Peyer's patch (tissue), 4 donors: ENCODE measurements at regions not wholly inside any gene's neighbourhood (a gene's known extent, or its start where the extent isn't known, plus 50 kb on each side); places are given as distances from the start of the nearest gene placed in this dataset.

Source experiments
- DNase-seq, 3 donors: peaks; one replicate each; pipeline ENCODE4 v3.0.0-alpha.2; 2017 to 2019
- H3K27ac ChIP-seq, 4 donors: fragments of 200-600 bp; sonication (generic); one replicate each; pipeline ENCODE4 v1.5.1; 2016 to 2019
- H3K27me3 ChIP-seq, 2 donors: fragments of 200-600 bp; sonication (generic); one replicate each; pipeline ENCODE4 v1.5.1; 2019
- H3K36me3 ChIP-seq, 3 donors: fragments of 200-600 bp; sonication (generic); one replicate each; pipeline ENCODE4 v1.5.1; 2016 to 2019
- H3K4me1 ChIP-seq, 4 donors: fragments of 200-600 bp; sonication (generic); one replicate each; pipeline ENCODE4 v1.5.1; 2016 to 2019
- H3K4me3 ChIP-seq, 4 donors: fragments of 200-600 bp; sonication (generic); 1 replicate in 3 of 4; 2 replicates in 1 of 4; pipeline ENCODE4 v1.5.1; 2016 to 2019; ENCODE audit warnings: mild to moderate bottlenecking in 1 of 4
- H3K9me3 ChIP-seq, 4 donors: fragments of 200-600 bp; sonication (generic); one replicate each; pipeline ENCODE4 v1.5.1; 2016 to 2019; ENCODE audit warnings: mild to moderate bottlenecking in 1 of 4
- CTCF ChIP-seq, 6 experiments: fragments of 450-650 bp in 4 of 6; fragments of 200-600 bp in 2 of 6; sonication (generic) in 1 of 6; IDR thresholded peaks; one replicate each; pipeline ENCODE4 v1.5.1; 2017 to 2019; ENCODE audit warnings: antibody characterized with exemption in 6 of 6, mild to moderate bottlenecking in 3 of 6, moderate library complexity in 1 of 6
- POLR2A ChIP-seq, 2 donors: fragments of 450-650 bp; IDR thresholded peaks; one replicate each; pipeline ENCODE4 v1.5.1; 2017; ENCODE audit warnings: antibody characterized with exemption in 2 of 2, mild to moderate bottlenecking in 2 of 2, moderate library complexity in 2 of 2

- Histone ChIP-seq H3K9me3 (no peaks in the 10 kb centered on the region), H3K27me3 (no peaks in the 10 kb centered on the region), H3K4me1 (no peaks in the 10 kb centered on the region), H3K27ac (no peak overlapping the region), H3K36me3 (no peaks in the 10 kb centered on the region), H3K4me3 (no peak overlapping the region)
- TF ChIP-seq POLR2A (IDR thresholded peaks at IDR 0.05) (no peak), CTCF (IDR thresholded peaks at IDR 0.05) (no peak)
- no peak for DNase-seq
These were observed 220.0 kb upstream of the JADE1 start for GRCh38 chr4:128589384-128589965.

GRCh38 chr4:128587382-128587781 lies 222.1 kb upstream of the JADE1 start:
- Histone ChIP-seq H3K4me1 (no peaks in the 10 kb centered on the region), H3K27ac (no peak overlapping the region)
- TF ChIP-seq POLR2A (IDR thresholded peaks at IDR 0.05) (no peak), CTCF (IDR thresholded peaks at IDR 0.05) (no peak)

DNA sequence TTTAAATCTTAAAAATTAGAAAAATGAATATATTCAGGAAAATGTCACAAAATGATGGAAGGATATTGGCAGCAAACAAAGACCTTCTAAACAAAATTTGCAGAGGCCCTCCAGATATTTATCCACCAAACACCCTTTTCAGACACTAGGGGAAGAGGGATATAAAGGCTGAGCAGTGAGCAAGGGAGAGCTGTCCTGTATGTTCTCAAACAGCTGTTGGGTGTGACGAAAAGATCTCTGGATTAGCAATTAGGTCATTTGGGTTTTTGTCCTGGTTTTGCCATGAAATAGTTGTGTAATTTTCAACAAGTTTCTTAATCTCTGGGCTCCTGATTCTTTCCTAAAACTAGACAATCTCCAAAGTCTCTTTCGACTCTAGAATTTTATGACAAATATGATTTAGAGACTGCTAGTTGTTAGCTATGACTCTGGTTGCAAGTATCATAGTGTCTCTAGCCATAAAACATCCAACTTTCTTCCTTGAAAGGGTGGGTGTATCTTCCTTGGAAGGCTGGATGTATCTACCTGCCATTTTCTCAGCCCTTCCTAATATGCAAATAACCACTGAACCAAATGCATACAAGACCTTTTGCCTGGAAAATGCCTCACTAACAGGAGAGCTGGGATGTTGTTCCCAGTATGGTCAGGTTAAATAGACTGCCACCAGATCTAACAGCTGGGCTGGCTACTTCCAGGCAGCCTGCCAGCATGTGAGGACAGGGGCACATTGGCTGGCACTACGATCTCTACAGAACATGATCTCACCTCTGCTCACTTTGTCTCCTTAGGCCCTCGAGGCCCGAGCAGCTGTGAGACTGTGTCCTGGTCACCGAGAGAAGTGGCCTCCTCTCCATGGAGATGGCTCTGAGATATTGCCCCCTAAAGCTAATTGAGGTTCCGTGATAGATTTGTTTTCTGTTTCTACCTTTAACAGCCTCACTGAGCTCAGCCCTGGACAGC lies 225.5 kb upstream of the JADE1 start:
- Histone ChIP-seq H3K27ac (peak overlapping the region in 2 of 4 donors; percentile 15 to 22), H3K4me1 (no peaks in the 10 kb centered on the region), H3K36me3 (no peaks in the 10 kb centered on the region), H3K4me3 (no peak overlapping the region), H3K9me3 (no peaks in the 10 kb centered on the region), H3K27me3 (no peaks in the 10 kb centered on the region)
- TF ChIP-seq POLR2A (IDR thresholded peaks at IDR 0.05), result no peak
- TF ChIP-seq CTCF (IDR thresholded peaks at IDR 0.05), result peak in 1 of 6 experiments; percentile 14
- DNase-seq, result no peak

More at GRCh38 chr4:128587382-128587781, 222.1 kb upstream of the JADE1 start:
- no peaks in the 10 kb centered on the region for H3K36me3 ChIP-seq
- no peaks in the 10 kb centered on the region for H3K9me3 ChIP-seq
- H3K27me3 ChIP-seq, result no peaks in the 10 kb centered on the region
- no peak overlapping the region for H3K4me3 ChIP-seq
- DNase-seq, result no peak

DNA sequence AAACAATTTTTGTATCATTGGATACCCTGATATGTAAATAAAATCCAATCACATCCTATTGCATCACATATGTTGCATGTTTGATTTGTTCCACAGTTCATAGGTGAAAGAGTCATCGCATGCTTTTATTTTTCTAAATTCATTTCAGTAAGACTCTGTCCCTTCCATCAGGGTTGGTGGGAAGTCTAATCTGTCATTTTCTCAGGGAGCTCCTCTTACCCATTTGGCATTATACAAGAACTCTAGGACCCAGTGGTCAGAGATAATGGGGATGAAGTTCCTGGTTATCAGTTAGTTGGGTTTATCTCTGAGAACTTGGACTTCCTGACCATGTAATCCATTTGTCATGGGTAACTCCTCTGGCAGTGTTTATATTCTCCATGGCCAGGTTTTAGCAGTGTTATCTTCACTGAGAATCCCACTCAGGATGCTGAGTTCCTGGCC lies 227.1 kb upstream of the JADE1 start:
- no peaks in the 10 kb centered on the region for H3K9me3 ChIP-seq
- no peaks in the 10 kb centered on the region for H3K36me3 ChIP-seq
- H3K4me3 ChIP-seq, result no peak overlapping the region
- TF ChIP-seq POLR2A (IDR thresholded peaks at IDR 0.05) (no peak), CTCF (IDR thresholded peaks at IDR 0.05) (no peak)
- no peaks in the 10 kb centered on the region for H3K27me3 ChIP-seq
- no peak overlapping the region for H3K27ac ChIP-seq
- no peaks in the 10 kb centered on the region for H3K4me1 ChIP-seq
- DNase-seq, result no peak

DNA sequence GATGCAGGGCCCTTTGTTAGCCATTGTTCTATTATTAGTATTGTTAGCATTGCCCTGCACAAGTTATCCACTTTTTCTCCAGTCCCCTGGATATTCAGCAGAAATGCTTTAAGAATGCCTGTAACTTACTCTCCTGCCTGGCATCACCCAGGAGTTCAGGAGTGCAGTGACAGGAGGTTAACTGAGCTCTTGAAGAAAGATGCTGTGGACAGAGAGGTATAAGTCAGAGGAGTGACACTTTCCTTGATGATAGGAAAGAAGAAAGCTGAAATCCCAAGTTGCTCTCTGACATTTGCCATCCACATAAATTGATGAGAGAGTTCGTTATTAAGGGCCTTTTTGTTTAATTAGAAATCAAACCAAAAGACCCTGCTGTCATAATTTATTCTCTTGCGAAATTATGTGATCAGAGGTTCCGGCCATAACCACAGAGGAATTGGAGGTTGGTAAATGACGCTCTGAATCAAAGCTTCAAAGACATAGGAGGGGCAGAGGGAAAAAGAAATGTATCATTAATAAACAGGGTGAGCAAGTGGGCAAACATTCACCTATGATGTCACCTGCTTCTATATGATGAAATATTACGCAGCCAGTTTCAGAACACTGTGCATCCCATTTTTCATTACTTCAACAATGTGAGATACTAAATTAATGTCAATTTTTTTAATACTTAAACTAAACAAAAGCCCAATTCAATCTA lies 230.2 kb upstream of the JADE1 start:
- DNase-seq, result no peak
- Histone ChIP-seq H3K27ac (no peak overlapping the region), H3K9me3 (no peaks in the 10 kb centered on the region), H3K4me3 (no peak overlapping the region), H3K36me3 (no peaks in the 10 kb centered on the region), H3K27me3 (no peaks in the 10 kb centered on the region), H3K4me1 (peaks cover 0 to 6% (median 0%) of the 10 kb centered on the region in 4 donors)
- no peak for TF ChIP-seq POLR2A (IDR thresholded peaks at IDR 0.05)
- TF ChIP-seq CTCF (IDR thresholded peaks at IDR 0.05), result no peak
